Jurkat, Clone E6-1 (cell line): ENCODE measurements at regions not wholly inside any gene's neighbourhood (a gene's known extent, or its start where the extent isn't known, plus 50 kb on each side); places are given as distances from the start of the nearest gene placed in this dataset.
"Not testable (repeated sequence)": the region's sequence is repeated elsewhere in the genome, so short reads cannot be mapped to it uniquely, and the experiment has no call there.

Source experiments
- DNase-seq: peaks from one replicate; pipeline ENCODE4 v3.0.0-alpha.2; 2011; ENCODE audit warnings: low read depth, low spot score
- H3K4me3 ChIP-seq: 2 replicates; pipeline ENCODE4 v1.5.1; 2011; ENCODE audit warnings: mild to moderate bottlenecking, low read length, control low read depth, moderate library complexity

GRCh38 chr2:17179145-17179808 lies 339.0 kb downstream of the RAD51AP2 start:
- no peak for DNase-seq
- H3K4me3 ChIP-seq = no peak overlapping the region

- DNase-seq = no peak
Observed at GRCh38 chr2:17177088-17177487, 341.2 kb downstream of the RAD51AP2 start.

GRCh38 chr2:17171446-17172049 lies 346.7 kb downstream of the RAD51AP2 start:
- DNase-seq = peak; percentile 9
- H3K4me3 ChIP-seq = no peak overlapping the region

More at GRCh38 chr2:17177088-17177487, 341.2 kb downstream of the RAD51AP2 start:
- H3K4me3 ChIP-seq = no peak overlapping the region

GRCh38 chr2:17166506-17166905 lies 351.7 kb downstream of the RAD51AP2 start:
- no peak overlapping the region for H3K4me3 ChIP-seq
- DNase-seq = no peak

GRCh38 chr2:17164550-17164949 lies 353.7 kb downstream of the RAD51AP2 start:
- DNase-seq = no peak
- H3K4me3 ChIP-seq = no peak overlapping the region

- no peak for DNase-seq
- no peak overlapping the region for H3K4me3 ChIP-seq
Observed at GRCh38 chr2:17163638-17164037, 354.6 kb downstream of the RAD51AP2 start.

- DNase-seq = no peak
- H3K4me3 ChIP-seq = no peak overlapping the region
Observed at GRCh38 chr2:17162713-17163112, 355.5 kb downstream of the RAD51AP2 start.

GRCh38 chr2:17160594-17160993 lies 357.6 kb downstream of the RAD51AP2 start:
- H3K4me3 ChIP-seq = no peak overlapping the region
- no peak for DNase-seq

GRCh38 chr2:17156086-17156485 lies 362.2 kb downstream of the RAD51AP2 start:
- no peak overlapping the region for H3K4me3 ChIP-seq
- no peak for DNase-seq

GRCh38 chr2:17149945-17150344 lies 368.3 kb downstream of the RAD51AP2 start:
- DNase-seq = no peak
- H3K4me3 ChIP-seq = no peak overlapping the region

- DNase-seq = no peak
- H3K4me3 ChIP-seq = no peak overlapping the region
Observed at GRCh38 chr2:17148407-17149145, 369.7 kb downstream of the RAD51AP2 start.

GRCh38 chr2:17146358-17146757 lies 371.9 kb downstream of the RAD51AP2 start:
- no peak for DNase-seq
- H3K4me3 ChIP-seq = no peak overlapping the region

GRCh38 chr2:17136877-17137276 lies 381.4 kb downstream of the RAD51AP2 start:
- no peak overlapping the region for H3K4me3 ChIP-seq
- DNase-seq = no peak

- DNase-seq = no peak
- H3K4me3 ChIP-seq = no peak overlapping the region
Observed at GRCh38 chr2:17136231-17136630, 382.0 kb downstream of the RAD51AP2 start.

- H3K4me3 ChIP-seq = no peak overlapping the region
- DNase-seq = no peak
Observed at GRCh38 chr2:17135619-17136018, 382.6 kb downstream of the RAD51AP2 start.

- DNase-seq = no peak
- H3K4me3 ChIP-seq = no peak overlapping the region
Observed at GRCh38 chr2:17133052-17133671, 385.1 kb downstream of the RAD51AP2 start.

- not testable (repeated sequence) for DNase-seq, H3K4me3 ChIP-seq
Observed at GRCh38 chr2:17130627-17131026, 387.6 kb downstream of the RAD51AP2 start.

GRCh38 chr2:17125989-17126620 lies 392.1 kb downstream of the RAD51AP2 start:
- no peak for DNase-seq

GRCh38 chr2:17124575-17125318 lies 393.5 kb downstream of the RAD51AP2 start:
- DNase-seq = no peak
- H3K4me3 ChIP-seq = no peak overlapping the region

More at GRCh38 chr2:17125989-17126620, 392.1 kb downstream of the RAD51AP2 start:
- H3K4me3 ChIP-seq = no peak overlapping the region
